ENCODE measurements at regions not wholly inside any gene's neighbourhood (a gene's known extent, or its start where the extent isn't known, plus 50 kb on each side); places are given as distances from the start of the nearest gene placed in this dataset.

GRCh38 chr17:12438813-12439586, 226.7 kb upstream of the MYOCD start:
- TF ChIP-seq CTCF (IDR thresholded peaks at IDR 0.05) = no peak
- no peak for TF ChIP-seq EZH2phosphoT487 (IDR thresholded peaks at IDR 0.05)

All from neural progenitor cell (in vitro differentiated cells).